Esophagus (tissue), 2 donors: ENCODE measurements at regions not wholly inside any gene's neighbourhood (a gene's known extent, or its start where the extent isn't known, plus 50 kb on each side); places are given as distances from the start of the nearest gene placed in this dataset.
"Not testable (repeated sequence)": the region's sequence is repeated elsewhere in the genome, so short reads cannot be mapped to it uniquely, and the experiment has no call there.

ENCODE experiments used
- H3K27ac ChIP-seq, 2 donors: one replicate each; pipeline ENCODE4 v1.5.1; 2013; ENCODE audit warnings: low read depth in 2 of 2, mild to moderate bottlenecking in 2 of 2, inconsistent platforms in 1 of 2, low read length in 1 of 2, moderate library complexity in 1 of 2
- H3K27me3 ChIP-seq, 2 donors: one replicate each; pipeline ENCODE4 v1.6.1; 2013; ENCODE audit warnings: low read length in 2 of 2, control low read depth in 1 of 2, mild to moderate bottlenecking in 1 of 2; ENCODE audit not compliant: insufficient read depth in 2 of 2, control insufficient read depth in 1 of 2
- H3K36me3 ChIP-seq, 2 donors: one replicate each; pipeline ENCODE4 v1.6.1; 2013; ENCODE audit warnings: low read length in 1 of 2; ENCODE audit not compliant: control insufficient read depth in 2 of 2, insufficient read depth in 2 of 2
- H3K4me1 ChIP-seq, 2 donors: one replicate each; pipeline ENCODE4 v1.6.1; 2013; ENCODE audit warnings: low read length in 1 of 2; ENCODE audit not compliant: control insufficient read depth in 2 of 2, insufficient read depth in 2 of 2
- H3K4me3 ChIP-seq, 2 donors: one replicate each; pipeline ENCODE4 v1.5.1; 2013; ENCODE audit warnings: low read length in 2 of 2, mild to moderate bottlenecking in 2 of 2, low read depth in 1 of 2, moderate library complexity in 1 of 2
- H3K9me3 ChIP-seq, 2 donors: one replicate each; pipeline ENCODE4 v1.6.1; 2013; ENCODE audit warnings: mild to moderate bottlenecking in 2 of 2, low read depth in 1 of 2, low read length in 1 of 2, moderate library complexity in 1 of 2; ENCODE audit not compliant: control insufficient read depth in 2 of 2, insufficient read depth in 1 of 2
- WGBS, 2 donors: extraction: QIAGEN DNeasy Blood & Tissue Kit; methylation state at CpG; one replicate each; pipeline ENCODE4 v1.1.7; 2013; 5-methylcytosine and 5-hydroxymethylcytosine counted together
- donor health status: healthy with polysubstance abuse.
- donor health status: Bipolar disorder and iron deficiency.

GRCh38 chr3:125775606-125776294 lies 180.5 kb upstream of the OSBPL11 start:
- H3K9me3 ChIP-seq, H3K27ac ChIP-seq, H3K4me3 ChIP-seq, H3K36me3 ChIP-seq, H3K4me1 ChIP-seq, H3K27me3 ChIP-seq: not testable (repeated sequence)
- WGBS, 2 donors = 70 to 74% methylated on average over 6 to 7 of the region's 7 CpGs

GRCh38 chr3:125779276-125779675 lies 184.0 kb upstream of the OSBPL11 start:
- not testable (repeated sequence) for H3K9me3 ChIP-seq, H3K27ac ChIP-seq, H3K4me1 ChIP-seq, H3K36me3 ChIP-seq, H3K4me3 ChIP-seq, H3K27me3 ChIP-seq
- WGBS, 2 donors = 74 to 83% methylated on average over 1 of the region's 1 CpG

- H3K36me3 ChIP-seq, H3K4me1 ChIP-seq, H3K27me3 ChIP-seq, H3K9me3 ChIP-seq, H3K27ac ChIP-seq, H3K4me3 ChIP-seq: not testable (repeated sequence)
- WGBS, 2 donors = 85 to 90% methylated on average over 5 of the region's 5 CpGs
Observed at GRCh38 chr3:125779918-125780317, 184.6 kb upstream of the OSBPL11 start.

GRCh38 chr3:125781678-125782077 lies 186.4 kb upstream of the OSBPL11 start:
- H3K9me3 ChIP-seq, H3K36me3 ChIP-seq, H3K4me3 ChIP-seq, H3K27ac ChIP-seq, H3K4me1 ChIP-seq, H3K27me3 ChIP-seq: not testable (repeated sequence)
- 82 to 88% methylated on average over 2 of the region's 2 CpGs for WGBS, 2 donors

- H3K27me3 ChIP-seq, H3K27ac ChIP-seq, H3K4me1 ChIP-seq, H3K9me3 ChIP-seq, H3K4me3 ChIP-seq, H3K36me3 ChIP-seq: not testable (repeated sequence)
- 88 to 90% methylated on average over 3 of the region's 3 CpGs for WGBS, 2 donors
Observed at GRCh38 chr3:125790312-125790711, 178.7 kb upstream of the ROPN1B start.

GRCh38 chr3:125791021-125791420 lies 178.0 kb upstream of the ROPN1B start:
- not testable (repeated sequence) for H3K4me3 ChIP-seq, H3K27me3 ChIP-seq, H3K9me3 ChIP-seq, H3K27ac ChIP-seq, H3K36me3 ChIP-seq, H3K4me1 ChIP-seq
- 91 to 96% methylated on average over 1 of the region's 1 CpG for WGBS, 2 donors

GRCh38 chr3:125810010-125810409 lies 159.0 kb upstream of the ROPN1B start:
- H3K4me1 ChIP-seq, H3K27me3 ChIP-seq, H3K4me3 ChIP-seq, H3K27ac ChIP-seq, H3K9me3 ChIP-seq, H3K36me3 ChIP-seq: not testable (repeated sequence)
- 64 to 66% methylated on average over 4 of the region's 4 CpGs for WGBS, 2 donors

- not testable (repeated sequence) for H3K4me3 ChIP-seq, H3K27me3 ChIP-seq, H3K4me1 ChIP-seq, H3K36me3 ChIP-seq, H3K9me3 ChIP-seq, H3K27ac ChIP-seq
- WGBS, 2 donors = 55 to 62% methylated on average over 5 of the region's 5 CpGs
Observed at GRCh38 chr3:125822175-125822574, 146.8 kb upstream of the ROPN1B start.

- not testable (repeated sequence) for H3K36me3 ChIP-seq, H3K9me3 ChIP-seq
- 95% methylated on average over 2 of the region's 2 CpGs for WGBS, 2 donors
Observed at GRCh38 chr3:125831005-125831750, 137.8 kb upstream of the ROPN1B start.

GRCh38 chr3:125835562-125835961 lies 133.4 kb upstream of the ROPN1B start:
- H3K4me3 ChIP-seq, H3K9me3 ChIP-seq, H3K4me1 ChIP-seq, H3K27me3 ChIP-seq, H3K36me3 ChIP-seq, H3K27ac ChIP-seq: not testable (repeated sequence)
- WGBS, 2 donors = 55 to 57% methylated on average over 8 of the region's 8 CpGs

More at GRCh38 chr3:125831005-125831750, 137.8 kb upstream of the ROPN1B start:
- H3K27me3 ChIP-seq, H3K27ac ChIP-seq, H3K4me1 ChIP-seq, H3K4me3 ChIP-seq: not testable (repeated sequence)
